HFFc6 (cell line): ENCODE measurements at regions not wholly inside any gene's neighbourhood (a gene's known extent, or its start where the extent isn't known, plus 50 kb on each side); places are given as distances from the start of the nearest gene placed in this dataset.

Source experiments
- DNase-seq: peaks from one replicate; pipeline ENCODE4 v3.0.0-alpha.2; 2018
- H3K27ac Mint-ChIP-seq: 2 replicates; pipeline ENCODE4 v1.8.0; 2020; ENCODE audit warnings: mild to moderate bottlenecking, mixed read lengths
- H3K27me3 Mint-ChIP-seq: 2 replicates; pipeline ENCODE4 v1.8.0; 2021; ENCODE audit warnings: mild to moderate bottlenecking, moderate library complexity, mixed read lengths; ENCODE audit not compliant: insufficient read depth
- H3K36me3 Mint-ChIP-seq: 2 replicates; pipeline ENCODE4 v1.8.0; 2021; ENCODE audit warnings: low read depth, mixed read lengths
- H3K4me1 Mint-ChIP-seq: 2 replicates; pipeline ENCODE4 v1.8.0; 2020; ENCODE audit warnings: low read depth, mixed read lengths
- H3K4me3 Mint-ChIP-seq: 2 replicates; pipeline ENCODE4 v1.8.0; 2020; ENCODE audit warnings: mild to moderate bottlenecking, moderate library complexity, mixed read lengths
- H3K9me3 Mint-ChIP-seq: 2 replicates; pipeline ENCODE4 v1.8.0; 2020; ENCODE audit warnings: mild to moderate bottlenecking, mixed read lengths
- CTCF ChIP-seq: fragments of 200-600 bp; sonication (generic); IDR thresholded peaks from 2 replicates; pipeline ENCODE4 v1.5.0; 2021; ENCODE audit warnings: antibody characterized with exemption, mild to moderate bottlenecking

GRCh38 chr5:77146896-77147295, 59.8 kb upstream of the ZBED3 start:
- no peak for TF ChIP-seq CTCF
- Mint-ChIP-seq H3K4me1 (peaks cover 14% of the 10 kb centered on the region), H3K27me3 (peaks cover 8% of the 10 kb centered on the region), H3K9me3 (no peaks in the 10 kb centered on the region), H3K36me3 (no peaks in the 10 kb centered on the region), H3K4me3 (no peak overlapping the region), H3K27ac (no peak overlapping the region)
- no peak for DNase-seq

GRCh38 chr5:77145666-77146065, 58.6 kb upstream of the ZBED3 start:
- peaks cover 7% of the 10 kb centered on the region for H3K27me3 Mint-ChIP-seq
- peak overlapping the region; percentile 55; the same call in 1 of the 2 replicates for H3K27ac Mint-ChIP-seq
- DNase-seq: peak; percentile 55
- no peak overlapping the region for H3K4me3 Mint-ChIP-seq
- TF ChIP-seq CTCF: no peak
- H3K4me1 Mint-ChIP-seq: peaks cover 14% of the 10 kb centered on the region
- H3K9me3 Mint-ChIP-seq: no peaks in the 10 kb centered on the region
- no peaks in the 10 kb centered on the region for H3K36me3 Mint-ChIP-seq

DNA sequence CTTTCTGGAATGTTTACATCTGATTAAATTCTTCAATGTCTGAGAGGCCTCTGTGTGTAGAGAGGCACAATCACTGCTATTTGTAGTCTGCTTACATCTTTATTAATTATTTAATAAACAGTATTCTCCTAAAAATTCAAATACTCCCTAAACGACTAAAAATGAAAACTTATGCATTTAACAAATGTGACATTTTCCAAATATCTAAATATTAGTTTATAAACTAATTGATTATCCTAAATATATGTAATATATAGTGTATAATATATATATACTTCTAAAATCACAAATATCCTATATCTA, 57.7 kb upstream of the ZBED3 start:
- DNase-seq: no peak
- H3K27me3 Mint-ChIP-seq: peaks cover 11% of the 10 kb centered on the region
- no peaks in the 10 kb centered on the region for H3K36me3 Mint-ChIP-seq
- H3K4me1 Mint-ChIP-seq: peaks cover 14% of the 10 kb centered on the region
- H3K9me3 Mint-ChIP-seq: no peaks in the 10 kb centered on the region
- peak; percentile 37 for TF ChIP-seq CTCF
- H3K27ac Mint-ChIP-seq: no peak overlapping the region
- no peak overlapping the region for H3K4me3 Mint-ChIP-seq

DNA sequence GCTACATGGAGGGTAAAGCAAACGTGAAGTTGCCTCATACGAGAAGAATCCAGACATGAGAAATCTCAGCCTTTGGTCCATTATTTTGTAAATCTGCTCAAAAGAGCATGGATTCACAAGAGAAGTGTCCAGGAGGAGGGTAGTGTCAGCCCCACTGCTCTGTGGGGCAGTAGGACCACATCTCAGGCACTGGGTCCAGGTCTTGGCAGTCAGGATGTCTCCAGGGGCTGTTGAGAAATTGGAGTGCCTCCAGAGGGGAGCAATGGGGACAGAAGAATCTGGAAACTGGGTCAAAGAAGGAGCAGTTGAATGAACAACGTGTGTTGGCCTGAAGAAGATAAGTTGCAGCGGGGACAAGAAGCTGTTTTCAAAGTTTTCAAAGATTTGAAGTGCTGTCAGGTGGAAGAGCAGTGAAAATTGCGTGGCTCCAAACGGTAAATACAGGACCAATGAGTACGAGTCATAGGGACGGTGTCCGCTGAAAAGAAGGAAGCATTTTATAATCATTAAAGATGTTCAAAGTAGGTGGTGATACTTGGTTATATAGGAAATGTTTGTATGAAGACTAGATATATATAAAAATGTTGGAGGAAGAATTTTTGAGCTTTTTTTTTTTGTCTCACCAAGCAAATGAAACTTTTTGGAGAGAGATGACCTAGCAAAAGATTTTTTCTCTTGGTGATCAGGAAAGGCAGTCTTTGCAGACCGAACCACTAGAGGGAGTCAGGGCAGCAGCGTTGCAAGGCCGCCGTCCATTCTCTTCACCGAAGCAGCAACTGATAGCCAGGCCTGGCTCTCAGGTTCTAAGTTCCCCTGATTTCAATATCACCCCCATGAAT, 57.1 kb upstream of the ZBED3 start:
- Mint-ChIP-seq H3K27me3 (peaks cover 14% of the 10 kb centered on the region), H3K4me1 (peaks cover 20% of the 10 kb centered on the region), H3K4me3 (no peak overlapping the region), H3K36me3 (no peaks in the 10 kb centered on the region), H3K27ac (no peak overlapping the region), H3K9me3 (no peaks in the 10 kb centered on the region)
- peak; percentile 71 for DNase-seq
- TF ChIP-seq CTCF: peak; percentile 95

DNA sequence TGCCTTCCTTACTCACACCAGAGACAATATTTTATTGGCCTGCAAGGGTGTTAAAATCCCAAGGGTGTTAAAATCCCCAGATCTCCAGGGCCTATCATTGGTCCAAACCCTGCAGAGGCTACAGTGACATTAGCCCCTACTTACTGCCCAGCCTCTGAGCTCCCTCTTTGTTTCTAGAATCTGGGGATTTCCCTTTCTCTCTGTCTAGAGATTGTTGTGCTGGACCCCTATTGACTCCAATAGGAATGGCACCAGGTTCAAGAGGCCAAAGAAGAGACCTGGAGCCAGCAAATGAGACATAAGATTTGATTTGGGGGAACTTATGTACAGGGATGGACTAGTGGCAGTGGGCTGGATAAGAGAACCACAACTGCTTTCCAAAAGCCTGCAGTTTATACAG, 53.3 kb upstream of the ZBED3 start:
- TF ChIP-seq CTCF: no peak
- Mint-ChIP-seq H3K27ac (no peak overlapping the region), H3K4me1 (peaks cover 12% of the 10 kb centered on the region), H3K4me3 (no peak overlapping the region), H3K36me3 (no peaks in the 10 kb centered on the region), H3K27me3 (peaks cover 28% of the 10 kb centered on the region), H3K9me3 (no peaks in the 10 kb centered on the region)
- no peak for DNase-seq
